GM19372 (cell line): ENCODE measurements at regions not wholly inside any gene's neighbourhood (a gene's known extent, or its start where the extent isn't known, plus 50 kb on each side); places are given as distances from the start of the nearest gene placed in this dataset.

Experiments used
- ATAC-seq: cut with Tn5 transposase; IDR thresholded peaks from one replicate; pipeline ENCODE4 v1.9.1; 2021; ENCODE audit warnings: mild to moderate bottlenecking, low read depth, moderate library complexity; ENCODE audit not compliant: unreplicated experiment

DNA sequence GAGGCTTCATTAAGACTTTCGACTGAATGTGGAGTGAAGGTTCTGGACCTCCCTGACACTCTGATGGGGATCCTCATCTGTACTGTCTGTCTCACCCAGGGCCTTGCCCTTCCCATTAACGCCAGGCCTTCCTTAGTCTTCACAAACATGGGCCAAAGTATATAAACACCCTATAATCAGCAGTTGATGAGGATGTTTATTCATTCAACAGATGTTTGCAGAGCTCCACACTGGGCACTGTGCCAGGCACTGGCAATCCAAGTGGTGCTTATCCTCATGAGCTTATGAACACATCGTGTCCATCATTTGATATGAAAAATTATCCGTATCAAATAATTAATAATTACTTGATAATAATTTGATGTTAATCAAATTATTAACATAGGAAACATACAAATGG lies 454.4 kb downstream of the FUT8 start:
- no peak for ATAC-seq

DNA sequence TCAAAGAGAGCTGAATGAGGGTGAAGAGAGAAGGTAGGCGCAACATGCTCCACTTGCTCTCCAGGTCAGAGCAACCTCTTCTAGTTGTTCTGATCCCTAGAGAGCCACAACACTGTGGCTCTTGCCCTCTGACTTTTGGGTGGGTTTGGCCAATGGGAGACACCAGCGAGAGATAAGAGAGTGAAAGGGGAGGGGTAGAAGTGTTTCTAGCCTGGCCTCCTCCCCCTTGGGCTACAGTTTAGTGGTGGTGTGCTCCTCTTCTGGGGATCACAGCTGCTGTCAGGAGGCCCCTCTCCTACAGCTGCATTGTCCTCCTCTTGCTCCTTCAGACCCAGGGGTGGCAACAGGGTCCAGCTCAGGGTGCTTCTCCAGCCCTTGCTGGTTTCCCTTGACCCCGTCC lies 454.8 kb downstream of the FUT8 start:
- no peak for ATAC-seq

DNA sequence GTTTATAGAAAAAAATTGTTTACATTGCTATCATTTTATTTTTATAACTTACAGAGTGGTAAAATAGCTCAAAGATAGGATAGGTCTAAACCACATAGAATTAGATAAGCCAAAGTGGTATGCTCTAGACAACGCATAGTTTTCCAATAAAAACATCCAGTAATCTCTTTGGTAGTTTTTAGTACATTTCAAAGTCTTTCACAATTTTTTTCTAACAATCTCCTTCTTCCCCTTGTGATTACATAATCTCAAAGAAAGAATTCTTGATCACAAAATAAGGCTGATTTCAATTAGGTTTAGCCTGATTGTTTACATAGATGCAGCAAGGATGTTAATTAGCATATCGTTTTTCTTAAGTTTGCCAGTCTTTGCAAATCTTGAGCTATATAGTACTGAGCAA lies 460.0 kb downstream of the FUT8 start:
- no peak for ATAC-seq

DNA sequence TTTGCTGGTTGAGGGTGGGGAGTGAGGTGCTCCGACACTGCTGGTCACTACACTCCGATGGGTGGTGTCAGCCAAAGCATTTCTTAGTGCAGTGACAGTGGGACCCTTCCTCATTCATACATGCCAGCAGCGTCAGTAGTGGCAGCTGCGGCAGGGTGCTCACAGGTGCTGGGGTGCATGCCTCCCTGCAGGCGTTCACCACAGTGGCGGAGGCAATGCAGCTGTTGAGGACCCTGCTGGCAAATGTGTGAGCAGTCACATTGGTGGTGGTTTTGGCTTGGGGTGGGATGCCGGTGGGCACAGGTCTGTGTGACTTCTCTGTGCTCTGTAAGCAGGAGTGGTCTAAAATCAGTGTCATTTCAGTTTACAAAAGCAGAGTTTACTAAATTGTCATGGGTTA lies 464.6 kb downstream of the FUT8 start:
- no peak for ATAC-seq

DNA sequence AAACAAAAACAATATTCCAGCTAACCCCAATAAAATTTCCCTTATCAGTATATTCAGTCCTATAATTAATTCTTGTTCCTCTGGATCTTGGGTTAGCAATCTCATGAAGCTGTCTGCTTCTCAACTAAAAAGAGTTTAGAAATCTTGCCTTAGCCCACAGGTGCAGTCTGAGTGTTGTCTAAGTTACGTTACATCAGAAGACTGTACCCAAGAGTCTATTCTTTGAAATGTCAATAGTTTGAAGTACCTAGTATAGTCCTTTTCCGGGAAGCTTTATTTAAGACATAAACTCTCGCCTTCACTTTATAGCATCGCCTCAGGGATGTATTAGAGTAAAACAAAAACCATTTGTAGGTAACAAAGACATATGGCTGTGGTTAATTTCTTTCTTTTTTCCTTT lies 465.1 kb downstream of the FUT8 start:
- no peak for ATAC-seq

DNA sequence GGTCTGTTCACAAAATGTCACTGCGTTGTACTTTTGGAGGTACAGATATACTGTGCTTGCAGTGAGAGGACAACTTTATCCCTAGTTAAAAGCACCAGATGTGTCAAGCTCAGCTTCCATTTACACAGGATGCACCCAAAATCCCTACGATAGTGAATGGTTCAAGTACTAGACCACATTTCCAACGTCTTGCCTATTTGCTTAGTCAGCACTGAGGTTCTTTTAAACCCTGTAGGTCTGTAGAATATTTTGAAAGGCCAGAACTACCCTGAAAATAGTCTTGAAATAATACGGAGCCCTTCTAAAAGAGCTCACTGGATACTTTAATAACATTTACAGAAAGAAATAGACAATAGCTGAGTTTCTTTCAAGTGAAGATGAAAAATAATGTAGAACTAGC lies 466.1 kb downstream of the FUT8 start:
- ATAC-seq: no peak

DNA sequence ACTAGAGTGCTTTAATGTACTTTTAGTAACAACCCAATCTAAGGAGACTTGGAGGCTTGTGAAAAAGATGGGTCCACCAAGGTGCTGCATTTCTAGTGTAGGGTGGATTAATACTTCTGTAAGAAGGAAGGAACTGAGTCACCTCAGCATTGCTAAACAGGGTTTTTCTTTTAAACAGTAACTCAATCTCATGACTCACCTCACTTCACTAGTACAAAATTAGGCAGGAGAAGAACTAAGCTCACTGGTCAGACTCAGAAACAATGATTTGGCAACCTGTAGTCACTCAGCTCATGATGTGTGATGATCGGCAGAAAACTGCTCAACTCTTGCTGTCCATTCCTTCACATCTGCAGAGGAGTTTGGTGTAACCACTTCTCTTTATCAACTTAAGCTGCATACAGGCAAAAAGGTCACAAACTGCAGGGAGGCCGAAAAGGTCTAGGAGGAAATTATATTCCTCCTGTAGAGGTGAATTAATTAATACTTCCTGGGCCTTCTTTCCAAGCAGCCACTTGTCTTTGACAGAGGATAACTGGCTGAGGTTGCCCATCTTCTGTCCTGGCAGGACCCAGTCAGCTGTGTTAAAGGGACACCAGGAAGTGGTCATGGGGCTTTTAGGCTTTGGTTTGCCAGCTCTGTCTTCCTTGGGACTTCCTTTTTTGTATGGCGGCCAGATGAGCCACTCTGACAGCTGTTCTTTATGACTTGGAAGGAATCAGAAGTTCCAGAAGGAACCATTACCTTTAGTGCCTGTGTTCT lies 466.9 kb downstream of the FUT8 start:
- ATAC-seq: no peak

DNA sequence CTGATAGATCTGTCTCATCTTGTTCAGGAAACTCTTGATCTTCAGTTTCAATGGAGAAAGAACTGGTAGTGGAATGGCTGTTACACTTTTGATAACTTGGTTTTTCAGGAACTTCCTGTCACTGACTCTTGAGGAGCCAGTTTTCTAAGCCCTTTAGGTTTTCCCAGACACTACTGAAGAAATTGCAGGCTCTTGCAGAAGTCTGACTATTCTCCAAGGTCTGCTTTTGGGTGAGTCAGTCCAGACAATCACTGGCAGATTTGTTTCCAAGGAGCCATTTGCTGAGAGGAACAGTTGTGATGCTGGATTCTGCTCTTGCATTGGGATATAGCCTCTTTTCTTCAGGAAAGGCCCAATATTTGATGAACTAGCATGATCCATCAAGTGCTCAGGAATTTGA lies 468.0 kb downstream of the FUT8 start:
- ATAC-seq: no peak

DNA sequence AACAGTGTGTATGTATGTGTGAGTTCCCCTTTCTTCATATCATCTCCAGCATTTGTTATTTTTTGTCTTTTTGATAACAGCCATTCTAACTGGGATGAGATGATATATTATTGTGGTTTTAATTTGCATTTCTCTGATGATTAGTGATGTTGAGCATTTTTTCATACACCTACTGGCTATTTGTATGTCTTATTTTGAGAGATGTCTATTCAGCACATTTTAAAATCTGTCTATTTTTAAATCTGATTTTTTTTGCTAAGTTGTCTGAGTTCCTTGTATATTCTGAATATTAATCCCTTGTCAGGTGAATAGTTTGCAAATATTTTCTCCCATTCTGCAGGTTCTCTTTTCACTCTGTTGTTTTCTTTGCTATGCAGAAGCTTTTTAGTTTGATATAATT lies 469.1 kb downstream of the FUT8 start:
- ATAC-seq: no peak

DNA sequence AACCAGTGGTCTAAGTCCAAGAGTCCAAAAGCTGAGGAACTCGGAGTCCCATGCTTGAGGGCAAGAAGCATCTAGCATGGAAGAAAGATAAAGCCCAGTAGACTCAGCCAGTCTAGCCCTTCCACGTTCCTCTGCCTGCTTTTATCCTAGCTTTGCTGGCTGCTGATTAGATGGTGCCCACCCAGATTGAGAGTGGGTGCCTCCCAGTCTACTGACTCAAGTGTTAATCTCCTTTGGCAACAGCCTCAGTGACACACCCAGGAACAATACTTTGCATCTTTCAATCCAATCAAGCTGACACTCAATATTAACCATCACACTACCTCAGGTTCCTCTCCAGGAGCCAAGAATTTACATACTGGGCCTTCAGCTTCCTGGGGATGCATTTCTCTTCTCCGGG lies 476.1 kb downstream of the FUT8 start:
- ATAC-seq: no peak

DNA sequence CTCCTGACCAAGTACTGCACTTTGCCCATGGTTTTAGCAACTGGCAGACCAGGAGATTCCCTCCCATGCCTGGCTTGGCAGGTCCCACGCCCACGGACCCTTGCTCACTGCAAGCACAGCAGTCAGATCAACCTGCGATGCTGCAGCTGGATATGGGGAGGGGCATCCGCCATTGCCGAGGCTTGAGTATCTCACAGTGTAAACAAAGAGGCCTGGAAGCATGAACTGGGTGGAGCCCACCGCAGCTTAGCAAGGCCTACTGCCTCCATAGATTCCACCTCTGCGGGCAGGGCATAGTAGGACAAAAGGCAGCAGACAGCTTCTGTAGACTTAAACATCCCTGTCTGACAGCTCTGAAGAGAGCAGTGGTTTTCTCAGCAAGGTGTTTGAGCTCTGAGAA lies 479.8 kb downstream of the FUT8 start:
- ATAC-seq: no peak

DNA sequence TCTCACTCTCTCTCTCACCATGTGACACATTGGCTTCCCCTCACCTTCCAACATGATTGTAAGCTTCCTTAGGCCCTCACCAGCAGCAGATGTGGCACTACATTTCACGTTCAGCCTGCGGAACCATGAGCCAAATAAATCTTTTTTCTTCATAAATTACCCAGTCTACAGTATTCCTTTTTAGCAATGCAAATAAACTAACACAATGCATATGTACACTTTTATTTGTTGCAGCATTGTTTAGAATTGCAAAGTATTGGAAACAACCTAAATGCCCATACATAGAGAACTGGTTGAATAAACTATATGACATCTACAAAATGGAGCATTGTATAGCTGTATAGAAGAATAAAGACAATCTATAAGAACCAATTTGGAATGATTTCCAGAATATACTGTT lies 487.6 kb downstream of the FUT8 start:
- no peak for ATAC-seq

DNA sequence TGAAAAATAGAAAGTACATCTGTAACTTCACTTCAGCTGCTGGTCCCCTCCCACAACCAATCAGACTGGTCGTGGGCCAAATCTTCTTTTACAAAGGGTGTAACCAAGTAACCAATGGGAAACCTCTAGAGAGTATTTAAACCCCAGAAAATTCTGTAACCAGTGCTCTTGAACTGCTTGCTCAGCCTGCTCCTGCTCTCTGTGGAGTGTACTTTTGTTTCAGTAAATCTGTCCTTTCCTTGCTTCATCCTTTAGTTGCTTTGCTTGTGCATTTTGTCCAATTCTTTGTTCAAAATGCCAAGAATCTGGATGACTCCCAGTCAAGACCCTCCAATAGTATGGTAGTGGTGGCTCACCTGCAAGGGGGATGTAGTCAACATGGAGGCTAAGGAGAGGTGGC lies 489.1 kb downstream of the FUT8 start:
- no peak for ATAC-seq

DNA sequence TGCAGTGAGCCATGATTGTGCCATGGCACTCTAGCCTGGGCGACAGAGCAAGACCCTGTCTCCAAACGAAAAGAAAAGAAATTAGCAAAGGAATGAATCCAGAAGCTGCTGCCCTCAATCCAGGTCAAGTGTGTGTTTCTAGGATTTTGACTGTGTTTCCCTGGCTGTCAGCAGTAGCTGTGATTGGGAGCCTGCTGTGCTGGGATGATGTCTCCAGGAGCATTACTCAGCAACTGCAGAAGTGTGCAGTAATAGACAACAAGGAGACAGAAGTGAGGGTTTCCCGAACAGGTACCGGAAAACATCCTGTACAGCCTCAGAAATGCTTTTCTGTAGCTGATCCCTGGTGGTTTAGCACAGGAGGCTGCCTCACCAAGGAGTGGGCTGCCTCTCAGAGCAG lies 492.5 kb downstream of the FUT8 start:
- ATAC-seq: no peak

DNA sequence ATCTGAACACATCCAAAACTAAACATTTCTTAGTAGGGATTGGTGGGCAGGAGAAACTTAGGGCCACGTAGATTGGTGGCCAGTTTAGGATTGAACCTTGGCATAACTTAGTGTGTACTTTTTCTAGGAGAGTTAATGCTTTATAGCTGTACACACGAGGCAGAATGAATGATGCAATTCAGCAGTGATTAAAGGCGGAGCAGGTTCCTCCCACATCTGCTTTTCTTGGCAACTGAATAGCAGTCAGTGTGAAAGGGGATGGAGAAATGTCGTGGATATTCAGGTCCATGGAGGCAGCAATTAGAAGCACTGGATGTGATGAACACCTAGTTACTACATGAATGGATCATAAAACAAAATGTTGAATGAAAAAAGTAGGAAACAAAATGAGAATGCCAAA lies 493.8 kb downstream of the FUT8 start:
- ATAC-seq: no peak

DNA sequence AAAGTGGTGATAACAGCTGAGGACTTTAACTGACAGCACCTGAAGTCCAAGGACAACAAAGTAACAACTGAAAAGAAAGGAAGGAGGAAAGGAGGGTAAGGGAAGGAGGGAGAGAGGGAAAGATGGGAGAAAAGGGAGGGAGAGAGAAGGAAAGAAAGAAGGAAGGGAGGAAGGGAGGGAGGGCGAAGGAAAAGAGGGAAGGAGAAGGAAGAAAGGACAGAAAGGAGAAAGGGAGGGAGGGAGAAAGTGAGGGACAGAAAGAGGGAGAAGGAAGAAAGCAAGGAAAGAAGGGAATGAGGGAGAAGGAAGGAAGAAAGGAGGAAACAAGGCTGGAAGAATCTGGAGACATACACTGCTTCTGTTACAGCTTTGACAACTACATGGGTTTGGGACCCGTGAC lies 494.4 kb downstream of the FUT8 start:
- no peak for ATAC-seq

DNA sequence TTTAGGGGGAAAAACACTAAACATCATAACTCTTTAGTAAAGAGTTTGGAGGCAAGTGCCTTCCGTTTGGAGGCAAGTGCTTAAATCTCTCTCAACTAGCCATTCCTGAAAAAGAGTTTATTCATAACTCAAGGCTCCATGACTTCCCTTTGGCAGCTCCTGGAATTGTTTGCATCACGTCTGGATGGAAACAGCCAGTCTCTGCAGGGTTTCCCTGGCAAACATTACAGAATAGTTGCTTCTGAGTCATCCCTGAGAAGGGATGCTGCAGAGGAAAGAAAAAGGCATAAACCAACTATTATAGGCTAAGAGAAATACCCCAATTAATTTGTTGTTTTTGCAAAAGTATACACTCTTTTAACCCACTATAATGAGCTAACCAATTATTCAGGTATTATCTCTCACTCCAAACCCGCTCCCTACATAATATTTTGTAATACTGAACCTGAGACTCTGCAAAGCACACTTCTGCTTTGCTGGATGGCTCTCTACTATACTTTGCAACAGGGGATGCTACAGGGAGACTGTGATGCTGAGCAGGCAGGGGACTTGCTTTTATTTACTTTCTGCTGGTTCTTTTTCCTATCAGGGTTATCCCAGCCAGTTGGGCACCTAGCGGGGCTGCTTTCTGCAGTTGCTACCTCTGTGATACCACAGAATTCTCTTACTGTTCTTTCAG lies 497.7 kb downstream of the FUT8 start:
- ATAC-seq: no peak

DNA sequence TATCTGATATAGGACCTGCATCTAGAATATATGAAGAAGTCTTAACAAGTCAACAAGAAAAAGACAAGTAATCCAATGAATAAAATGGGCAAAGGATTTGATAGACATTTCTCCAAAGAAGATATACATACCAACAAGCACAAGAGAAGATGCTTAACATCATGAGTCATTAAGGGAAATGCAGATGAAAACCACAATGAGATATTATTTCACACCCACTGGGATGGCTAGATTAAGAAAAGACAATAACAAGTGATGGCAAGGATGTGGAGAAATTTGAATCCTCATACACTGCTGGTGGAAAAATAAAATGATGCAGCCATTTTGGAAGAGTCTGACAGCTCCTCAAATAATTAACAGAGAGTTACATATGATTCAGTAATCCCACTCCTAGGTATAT lies 502.6 kb downstream of the FUT8 start:
- ATAC-seq: no peak

DNA sequence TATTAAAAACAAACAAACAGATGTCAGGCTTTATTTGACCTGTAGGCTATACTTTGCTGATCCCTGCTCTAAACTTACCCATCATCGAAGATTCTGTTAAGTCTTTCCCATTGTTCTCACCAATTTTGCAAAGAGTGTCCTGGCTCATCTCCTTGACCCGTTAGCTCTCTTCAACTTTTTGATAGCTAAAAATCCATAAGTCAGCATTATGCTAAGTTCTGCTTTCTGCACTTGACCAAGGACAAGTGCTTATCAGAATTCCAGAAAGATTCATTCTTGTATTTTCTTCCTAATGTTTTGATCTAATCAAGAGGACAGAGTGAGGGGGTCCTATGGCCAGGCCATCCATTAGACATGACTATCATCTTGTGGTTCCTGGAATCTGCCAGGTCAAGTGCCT lies 503.5 kb downstream of the FUT8 start:
- ATAC-seq: no peak

DNA sequence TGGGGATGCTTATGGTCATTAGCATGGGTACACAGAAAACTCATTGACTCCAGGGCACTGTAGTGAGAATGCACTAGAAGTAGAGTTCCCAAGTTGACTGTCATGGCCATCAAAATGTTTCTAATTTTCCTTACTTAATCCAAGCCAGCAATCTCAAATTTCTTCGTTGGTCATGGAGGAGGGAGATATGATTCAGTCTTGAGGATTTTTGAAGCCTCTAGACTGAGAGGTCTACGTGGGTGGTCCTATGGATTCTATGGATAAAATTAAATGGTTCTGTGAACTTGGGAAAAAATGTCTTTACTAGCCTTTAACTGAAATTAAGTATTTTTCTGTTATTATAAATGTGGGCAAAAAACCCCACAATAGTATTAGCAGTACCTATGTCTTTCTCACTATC lies 508.5 kb downstream of the FUT8 start:
- ATAC-seq: no peak

DNA sequence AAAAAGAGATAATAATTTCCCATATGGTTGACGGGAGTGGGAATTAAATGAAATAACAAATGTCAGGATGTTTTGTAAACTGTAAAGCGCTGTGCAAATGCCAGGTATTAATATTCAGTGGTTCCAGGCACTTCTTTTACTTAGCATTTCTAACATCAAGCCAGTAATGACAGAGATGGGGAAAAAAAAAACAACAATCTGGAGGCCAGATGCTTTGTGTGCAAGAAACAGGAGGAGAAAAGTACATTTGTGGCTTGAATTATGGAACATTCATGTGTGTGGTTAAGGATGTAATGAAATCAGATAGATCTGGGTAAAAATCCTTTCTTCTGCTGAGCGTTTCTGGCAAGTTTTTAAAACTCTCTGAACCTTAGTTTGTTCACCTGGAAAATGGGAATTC lies 509.6 kb downstream of the FUT8 start:
- ATAC-seq: no peak

DNA sequence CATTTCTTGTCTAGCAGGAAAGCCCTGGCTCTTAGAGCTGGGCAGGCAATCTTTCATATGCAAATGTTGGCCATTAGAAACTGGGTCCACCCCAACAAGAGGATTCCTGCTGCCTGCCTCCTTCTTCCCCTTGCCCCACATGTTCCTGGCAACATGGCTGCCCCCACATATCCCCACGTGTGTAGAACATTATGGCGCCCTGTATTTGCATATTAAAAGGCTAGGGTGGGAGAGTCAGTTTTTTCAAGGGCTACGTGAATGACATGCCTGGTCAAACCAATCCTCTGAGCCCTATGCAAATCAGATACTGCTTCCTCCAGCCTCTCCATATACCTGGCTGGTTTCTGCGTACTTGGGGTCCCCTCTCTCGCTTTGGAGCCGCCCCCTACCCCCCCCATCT lies 514.0 kb downstream of the FUT8 start:
- no peak for ATAC-seq
